Smooth muscle cell of the brain vasculature (primary cell): ENCODE measurements at regions not wholly inside any gene's neighbourhood (a gene's known extent, or its start where the extent isn't known, plus 50 kb on each side); places are given as distances from the start of the nearest gene placed in this dataset.
A peak's percentile ranks its signal among the peaks of the same experiment; 100 is the strongest.

Source experiments
- DNase-seq: peaks from one replicate; pipeline ENCODE4 v3.0.0-alpha.2; 2012; ENCODE audit warnings: low read depth, low spot score

DNA sequence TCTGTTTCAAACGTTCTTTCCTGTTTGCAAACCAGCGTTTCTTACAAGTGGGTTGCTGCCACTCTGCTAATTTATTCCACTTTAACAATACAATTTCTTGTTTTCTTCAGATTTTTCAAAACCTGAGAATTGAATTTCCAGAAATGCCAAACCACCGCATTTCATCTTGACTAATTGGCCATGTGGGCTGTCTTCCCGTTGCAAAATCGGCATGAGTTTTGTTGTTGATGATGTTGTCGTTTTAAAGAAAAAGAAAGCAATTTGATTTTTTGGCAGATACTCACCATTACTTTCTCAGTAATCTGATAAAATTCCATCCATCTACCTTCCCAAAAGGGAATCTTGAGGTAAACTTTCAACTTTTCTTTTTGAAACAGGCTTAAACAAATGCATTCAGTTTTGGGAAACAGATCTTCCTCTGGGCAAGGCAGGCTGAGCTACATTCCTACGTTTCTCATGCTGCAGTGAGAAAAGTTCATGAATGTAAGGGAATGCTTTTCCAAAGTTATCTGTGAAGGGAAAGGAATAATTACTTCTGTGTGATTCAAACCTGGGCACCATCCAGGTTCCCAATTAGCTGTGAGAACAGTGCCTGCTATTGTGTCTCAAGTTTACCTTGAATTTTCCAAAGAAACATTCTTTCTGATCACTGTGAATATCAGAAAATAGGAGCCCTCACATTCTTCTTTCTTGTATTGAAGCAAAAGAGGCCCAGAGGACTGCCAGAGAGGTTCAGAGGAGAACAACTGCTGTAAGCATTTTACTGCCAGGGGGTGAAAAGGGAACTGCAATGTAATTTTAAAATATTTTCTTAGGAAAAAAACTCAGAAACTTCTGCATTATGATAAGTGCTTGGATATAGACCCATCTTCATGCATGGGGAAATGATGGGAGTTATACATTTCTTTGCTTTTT lies 100.7 kb upstream of the TUT7 start:
- DNase-seq: no peak

GRCh38 chr9:86452201-86452828 lies 98.1 kb upstream of the TUT7 start:
- no peak for DNase-seq

DNA sequence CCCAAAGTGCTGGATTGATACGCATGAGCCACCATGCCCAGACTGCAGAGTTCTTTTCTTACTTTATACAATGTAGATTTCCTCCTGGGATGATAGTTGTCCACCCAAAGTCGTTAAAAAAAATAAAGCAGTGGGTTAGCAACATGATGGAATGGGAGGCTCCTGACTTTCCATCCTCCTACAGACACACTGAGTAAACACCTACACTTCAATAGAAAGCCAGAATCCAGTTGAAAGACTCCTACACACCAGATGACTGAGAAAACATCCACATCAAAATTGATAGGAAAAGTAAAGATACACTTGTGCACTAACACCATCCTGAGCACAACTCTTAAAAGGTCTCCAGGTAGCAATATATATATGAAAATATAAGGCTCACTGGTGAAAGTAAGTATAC lies 95.0 kb upstream of the TUT7 start:
- DNase-seq: no peak

DNA sequence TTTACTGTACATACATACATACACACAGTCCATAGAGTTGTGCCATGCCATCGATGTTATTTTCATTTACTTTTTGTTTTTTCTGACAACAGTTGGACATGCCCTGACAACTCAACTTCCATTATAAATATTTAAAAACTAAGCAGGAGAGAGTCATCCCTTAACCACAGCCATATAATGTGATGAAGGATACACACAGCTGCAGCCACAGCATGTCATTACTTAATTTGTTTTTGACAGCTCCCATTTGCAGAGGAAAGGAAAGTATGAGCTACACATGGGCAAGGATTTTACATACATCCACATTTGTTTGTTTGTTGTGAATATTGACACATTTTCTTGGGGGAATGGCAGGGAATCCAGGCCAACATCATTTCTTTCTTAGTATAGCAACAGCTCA lies 91.5 kb upstream of the TUT7 start:
- no peak for DNase-seq

- DNase-seq: no peak
Observed at GRCh38 chr9:86443992-86444391, 89.8 kb upstream of the TUT7 start.

DNA sequence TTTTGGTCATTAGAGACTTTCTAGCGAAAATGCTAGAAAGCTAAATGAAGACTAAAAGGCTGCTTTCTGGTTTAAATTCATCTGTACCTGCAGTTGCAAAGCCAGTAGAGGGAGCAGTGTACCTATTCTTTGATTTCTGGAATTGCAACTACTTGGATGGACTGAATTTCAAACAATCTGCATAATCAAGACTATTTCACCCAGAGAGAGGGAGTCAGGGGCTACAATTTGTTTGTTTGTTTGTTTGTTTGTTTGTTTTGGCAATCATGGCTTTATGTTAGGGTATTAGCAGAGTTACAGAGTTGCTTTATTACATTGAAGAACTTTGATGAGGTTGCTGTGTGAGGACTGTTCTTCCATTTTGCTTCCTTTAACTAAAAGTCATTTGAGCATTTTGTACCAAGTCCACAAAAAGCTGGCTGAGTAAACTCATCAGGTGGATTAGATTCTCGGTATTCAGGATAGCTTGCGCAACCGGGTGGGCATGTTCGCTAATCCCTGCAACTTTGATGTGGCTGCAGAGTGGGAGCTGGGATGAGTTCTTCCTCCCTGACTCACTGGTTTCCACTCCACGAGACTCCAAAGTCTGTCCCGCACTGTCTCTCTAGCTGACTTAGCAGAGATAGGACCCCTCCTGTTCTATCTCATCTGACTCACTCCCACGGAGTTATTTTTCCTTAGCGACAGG lies 80.0 kb upstream of the TUT7 start:
- DNase-seq: no peak

DNA sequence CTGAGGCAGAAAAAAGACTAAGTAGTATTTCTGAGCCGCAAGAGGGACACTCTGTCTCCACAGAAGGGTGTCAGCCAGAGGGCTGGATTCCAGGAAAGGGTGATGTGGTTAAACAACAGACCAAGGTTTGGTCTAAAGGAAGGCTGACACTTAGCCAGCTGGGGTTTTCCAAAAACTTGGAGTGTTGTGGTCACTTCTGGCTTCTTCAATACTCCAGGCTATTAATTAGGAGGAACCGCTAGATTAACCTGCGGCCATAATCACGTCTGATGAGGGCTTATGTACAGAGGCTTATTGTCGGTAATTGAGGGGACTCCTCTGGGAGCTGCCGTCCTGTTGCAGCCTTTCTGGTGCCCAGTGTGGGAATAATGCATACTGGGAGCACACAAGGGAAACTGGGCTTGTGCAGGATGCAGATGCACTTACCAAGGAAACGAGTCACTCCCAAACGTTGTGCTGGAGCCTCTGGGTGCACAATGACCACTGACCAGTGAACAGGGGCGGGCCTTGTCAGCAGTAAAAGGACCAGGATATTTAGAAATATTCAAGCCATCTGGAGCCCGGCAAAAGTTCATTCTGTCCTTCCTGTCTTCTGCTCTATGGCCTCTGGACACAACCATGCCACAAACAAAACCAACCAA lies 70.2 kb upstream of the TUT7 start:
- DNase-seq: no peak

GRCh38 chr9:86413971-86414880 lies 60.0 kb upstream of the TUT7 start:
- peak; percentile 15 for DNase-seq

DNA sequence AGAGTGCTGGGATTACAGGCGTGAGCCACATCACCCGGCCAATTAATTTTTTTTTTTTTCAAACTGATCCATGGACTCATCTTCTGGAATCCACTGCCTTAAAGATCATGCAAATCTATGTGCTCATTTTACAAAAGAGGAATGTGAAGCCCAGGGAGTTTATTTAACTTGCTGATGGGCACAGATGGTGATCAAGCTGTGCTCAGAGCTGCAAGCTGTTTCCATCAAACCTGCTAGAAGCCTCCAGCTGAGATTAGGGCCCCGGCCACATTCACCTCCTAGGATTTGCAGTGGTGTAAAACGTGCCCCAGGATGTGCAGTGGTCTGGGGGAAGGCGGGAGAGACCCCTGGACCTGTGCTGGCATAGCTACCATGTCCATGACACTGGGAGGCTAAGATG lies 56.1 kb upstream of the TUT7 start:
- DNase-seq: no peak

DNA sequence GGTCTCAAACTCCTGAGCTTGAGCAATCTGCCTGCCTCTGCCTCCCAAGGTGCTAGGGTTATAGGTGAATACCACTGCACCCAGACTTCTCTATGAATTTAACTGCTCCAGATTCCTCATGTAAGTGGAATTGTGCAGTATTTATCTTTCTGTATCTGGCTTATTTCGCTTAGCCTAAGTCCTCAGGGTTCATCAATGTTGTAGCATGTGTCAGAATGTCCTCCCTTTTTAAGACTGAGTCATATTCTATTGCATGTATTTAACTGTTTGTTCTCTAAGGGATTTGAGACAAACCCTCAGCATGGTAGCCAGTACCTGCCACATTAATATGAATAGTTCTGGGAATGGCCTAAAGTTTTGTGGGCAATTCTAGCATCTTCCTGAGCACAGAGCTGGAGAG lies 53.9 kb upstream of the TUT7 start:
- no peak for DNase-seq

GRCh38 chr9:86407022-86407421 lies 52.8 kb upstream of the TUT7 start:
- no peak for DNase-seq

- peak; percentile 35 for DNase-seq
Observed at GRCh38 chr9:86406366-86406765, 52.2 kb upstream of the TUT7 start.

DNA sequence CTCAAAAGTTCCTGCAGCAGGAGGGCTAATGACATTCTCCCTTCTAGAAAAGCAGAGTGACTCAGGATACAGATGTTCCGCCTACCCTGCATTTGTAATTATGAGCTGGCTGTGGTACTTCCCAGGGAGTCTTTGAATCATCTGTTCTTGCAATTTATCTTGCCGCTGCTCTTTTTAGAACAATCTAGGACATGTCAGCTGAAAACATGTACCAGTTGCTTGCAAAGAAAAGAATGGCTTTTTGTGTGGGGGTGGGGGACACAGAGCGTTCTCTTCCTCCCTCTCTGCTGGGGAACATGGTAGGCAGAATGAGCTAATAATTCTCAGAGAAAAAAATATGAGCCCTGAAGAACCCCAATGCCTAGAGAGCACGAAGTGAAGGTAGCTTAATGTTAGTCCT lies 51.7 kb upstream of the TUT7 start:
- DNase-seq: peak; percentile 74

GRCh38 chr9:86405086-86405491 lies 50.9 kb upstream of the TUT7 start:
- no peak for DNase-seq
